ENCODE measurements at regions not wholly inside any gene's neighbourhood (a gene's known extent, or its start where the extent isn't known, plus 50 kb on each side); places are given as distances from the start of the nearest gene placed in this dataset.

GRCh38 chr18:2402084-2402483, 169.2 kb downstream of the METTL4 start:
- Histone ChIP-seq H3K36me3 (ENCODE audit: control insufficient read depth, insufficient read depth, low read length) (no peaks in the 10 kb centered on the region), H3K27me3 (ENCODE audit: control insufficient read depth, insufficient read depth, low read length) (no peaks in the 10 kb centered on the region), H3K4me3 (ENCODE audit: low read depth, low read length) (no peak overlapping the region)
- DNase-seq (ENCODE audit: low read depth): no peak
- TF ChIP-seq CTCF (IDR thresholded peaks at IDR 0.05; ENCODE audit: insufficient read depth, low read length, severe bottlenecking): no peak
- no peak for FAIRE-seq

GRCh38 chr18:2406544-2406943, 164.8 kb downstream of the METTL4 start:
- DNase-seq (ENCODE audit: low read depth) (no peak), FAIRE-seq (no peak)
- H3K27me3 ChIP-seq (ENCODE audit: control insufficient read depth, insufficient read depth, low read length): no peaks in the 10 kb centered on the region
- H3K36me3 ChIP-seq (ENCODE audit: control insufficient read depth, insufficient read depth, low read length): no peaks in the 10 kb centered on the region
- H3K4me3 ChIP-seq (ENCODE audit: low read depth, low read length): no peak overlapping the region
- TF ChIP-seq CTCF (IDR thresholded peaks at IDR 0.05; ENCODE audit: insufficient read depth, low read length, severe bottlenecking): no peak

- no peaks in the 10 kb centered on the region for H3K27me3 ChIP-seq (ENCODE audit: control insufficient read depth, insufficient read depth, low read length)
- FAIRE-seq (no peak), DNase-seq (ENCODE audit: low read depth) (no peak)
- H3K36me3 ChIP-seq (ENCODE audit: control insufficient read depth, insufficient read depth, low read length): no peaks in the 10 kb centered on the region
- no peak overlapping the region for H3K4me3 ChIP-seq (ENCODE audit: low read depth, low read length)
- TF ChIP-seq CTCF (IDR thresholded peaks at IDR 0.05; ENCODE audit: insufficient read depth, low read length, severe bottlenecking): no peak
Observed at GRCh38 chr18:2407961-2408360, 163.3 kb downstream of the METTL4 start.

- no peak for TF ChIP-seq CTCF (IDR thresholded peaks at IDR 0.05; ENCODE audit: insufficient read depth, low read length, severe bottlenecking)
- DNase-seq (ENCODE audit: low read depth) (peak; percentile 91), FAIRE-seq (no peak)
- H3K4me3 ChIP-seq (ENCODE audit: low read depth, low read length): no peak overlapping the region
- no peaks in the 10 kb centered on the region for H3K36me3 ChIP-seq (ENCODE audit: control insufficient read depth, insufficient read depth, low read length)
- no peaks in the 10 kb centered on the region for H3K27me3 ChIP-seq (ENCODE audit: control insufficient read depth, insufficient read depth, low read length)
Observed at GRCh38 chr18:2409906-2410305, 161.4 kb downstream of the METTL4 start.

- FAIRE-seq (no peak), DNase-seq (ENCODE audit: low read depth) (peak; percentile 84)
- no peaks in the 10 kb centered on the region for H3K27me3 ChIP-seq (ENCODE audit: control insufficient read depth, insufficient read depth, low read length)
- TF ChIP-seq CTCF (IDR thresholded peaks at IDR 0.05; ENCODE audit: insufficient read depth, low read length, severe bottlenecking): no peak
- no peaks in the 10 kb centered on the region for H3K36me3 ChIP-seq (ENCODE audit: control insufficient read depth, insufficient read depth, low read length)
- no peak overlapping the region for H3K4me3 ChIP-seq (ENCODE audit: low read depth, low read length)
Observed at GRCh38 chr18:2410688-2411087, 160.6 kb downstream of the METTL4 start.

GRCh38 chr18:2411381-2411960, 159.8 kb downstream of the METTL4 start:
- Histone ChIP-seq H3K4me3 (ENCODE audit: low read depth, low read length) (no peak overlapping the region), H3K36me3 (ENCODE audit: control insufficient read depth, insufficient read depth, low read length) (no peaks in the 10 kb centered on the region), H3K27me3 (ENCODE audit: control insufficient read depth, insufficient read depth, low read length) (no peaks in the 10 kb centered on the region)
- FAIRE-seq (no peak), DNase-seq (ENCODE audit: low read depth) (peak; percentile 91)
- TF ChIP-seq CTCF (IDR thresholded peaks at IDR 0.05; ENCODE audit: insufficient read depth, low read length, severe bottlenecking): no peak

All from bronchial epithelial cell (primary cell).